Smooth muscle cell of the brain vasculature (primary cell): ENCODE measurements at regions not wholly inside any gene's neighbourhood (a gene's known extent, or its start where the extent isn't known, plus 50 kb on each side); places are given as distances from the start of the nearest gene placed in this dataset.
"Not testable (repeated sequence)": the region's sequence is repeated elsewhere in the genome, so short reads cannot be mapped to it uniquely, and the experiment has no call there.

Source experiments
- DNase-seq: peaks from one replicate; pipeline ENCODE4 v3.0.0-alpha.2; 2012; ENCODE audit warnings: low read depth, low spot score

- DNase-seq: no peak
These were observed 486.7 kb downstream of the TMEM232 start for GRCh38 chr5:110239786-110240185.

GRCh38 chr5:110242950-110243349 is 483.5 kb downstream of the TMEM232 start:
- no peak for DNase-seq

GRCh38 chr5:110248921-110249320 is 477.6 kb downstream of the TMEM232 start:
- no peak for DNase-seq

- DNase-seq: no peak
These were observed 476.1 kb downstream of the TMEM232 start for GRCh38 chr5:110250355-110250754.

GRCh38 chr5:110250755-110251154 is 475.7 kb downstream of the TMEM232 start:
- no peak for DNase-seq

GRCh38 chr5:110251366-110251765 is 475.1 kb downstream of the TMEM232 start:
- no peak for DNase-seq

GRCh38 chr5:110255194-110255593 is 471.3 kb downstream of the TMEM232 start:
- DNase-seq: no peak

- DNase-seq: no peak
These were observed 470.2 kb downstream of the TMEM232 start for GRCh38 chr5:110256298-110256697.

- DNase-seq: no peak
These were observed 468.5 kb downstream of the TMEM232 start for GRCh38 chr5:110257971-110258370.

GRCh38 chr5:110258460-110259216 is 467.8 kb downstream of the TMEM232 start:
- DNase-seq: no peak

GRCh38 chr5:110262749-110263148 is 463.7 kb downstream of the TMEM232 start:
- DNase-seq: no peak

GRCh38 chr5:110264661-110265060 is 461.8 kb downstream of the TMEM232 start:
- no peak for DNase-seq

- DNase-seq: no peak
These were observed 461.3 kb downstream of the TMEM232 start for GRCh38 chr5:110265162-110265561.

GRCh38 chr5:110267714-110268113 is 458.8 kb downstream of the TMEM232 start:
- no peak for DNase-seq

GRCh38 chr5:110268283-110268682 is 458.2 kb downstream of the TMEM232 start:
- DNase-seq: no peak

GRCh38 chr5:110268985-110269384 is 457.5 kb downstream of the TMEM232 start:
- no peak for DNase-seq

GRCh38 chr5:110269478-110270142 is 456.9 kb downstream of the TMEM232 start:
- no peak for DNase-seq

GRCh38 chr5:110275878-110276277 is 450.6 kb downstream of the TMEM232 start:
- no peak for DNase-seq

- DNase-seq: not testable (repeated sequence)
These were observed 448.0 kb downstream of the TMEM232 start for GRCh38 chr5:110278449-110278848.

GRCh38 chr5:110284121-110284520 is 442.4 kb downstream of the TMEM232 start:
- DNase-seq: not testable (repeated sequence)

GRCh38 chr5:110288766-110289511 is 437.5 kb downstream of the TMEM232 start:
- no peak for DNase-seq

- DNase-seq: no peak
These were observed 437.0 kb downstream of the TMEM232 start for GRCh38 chr5:110289512-110289810.

GRCh38 chr5:110290542-110290941 is 435.9 kb downstream of the TMEM232 start:
- no peak for DNase-seq
